Uterus (tissue), 2 donors: ENCODE measurements at regions not wholly inside any gene's neighbourhood (a gene's known extent, or its start where the extent isn't known, plus 50 kb on each side); places are given as distances from the start of the nearest gene placed in this dataset.

ENCODE experiments used
- POLR2A ChIP-seq, 2 donors: fragments of 450-650 bp; IDR thresholded peaks; one replicate each; pipeline ENCODE4 v1.6.1; 2016; ENCODE audit warnings: antibody characterized with exemption in 2 of 2, mild to moderate bottlenecking in 1 of 2, moderate library complexity in 1 of 2
- TF ChIP-seq, protein P1 (sequence below), 4 experiments: fragments of 200-600 bp in 2 of 4; fragments of 450-650 bp in 2 of 4; sonication (generic) in 2 of 4; IDR thresholded peaks; one replicate each; pipeline ENCODE4 v1.5.1; 2016 to 2019; ENCODE audit warnings: antibody characterized with exemption in 4 of 4, mild to moderate bottlenecking in 2 of 4, moderate library complexity in 1 of 4

DNA sequence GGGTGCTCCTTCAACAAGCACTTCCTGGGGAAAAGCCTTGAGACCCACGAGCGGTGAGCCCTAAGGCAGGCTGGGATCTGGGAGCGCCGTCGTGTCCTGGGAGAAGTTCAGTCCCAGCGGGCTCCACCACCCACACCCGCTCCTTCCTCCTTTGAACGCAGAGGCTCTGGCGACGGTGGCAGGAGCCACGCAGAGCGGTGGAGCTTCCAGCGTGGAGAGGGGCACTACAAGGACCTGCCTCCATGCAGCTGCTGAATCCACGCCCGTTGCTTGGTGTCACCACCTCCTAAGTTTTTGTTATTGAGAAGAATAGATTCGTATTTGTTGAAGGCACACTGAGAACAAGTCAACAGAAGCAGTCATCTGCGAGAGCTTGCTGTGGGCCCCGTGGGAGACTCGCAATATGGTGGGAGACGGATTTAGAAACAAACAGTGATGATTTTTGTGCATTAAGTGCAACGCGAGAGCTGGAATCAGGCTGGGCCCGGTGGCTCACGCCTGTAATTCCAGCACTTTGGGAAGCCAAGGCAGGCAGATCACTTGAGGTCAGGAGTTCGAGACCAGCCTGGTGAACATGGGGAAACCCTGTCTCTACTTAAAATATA lies 60.1 kb upstream of the SDK1 start:
- TF ChIP-seq, protein P1, sequence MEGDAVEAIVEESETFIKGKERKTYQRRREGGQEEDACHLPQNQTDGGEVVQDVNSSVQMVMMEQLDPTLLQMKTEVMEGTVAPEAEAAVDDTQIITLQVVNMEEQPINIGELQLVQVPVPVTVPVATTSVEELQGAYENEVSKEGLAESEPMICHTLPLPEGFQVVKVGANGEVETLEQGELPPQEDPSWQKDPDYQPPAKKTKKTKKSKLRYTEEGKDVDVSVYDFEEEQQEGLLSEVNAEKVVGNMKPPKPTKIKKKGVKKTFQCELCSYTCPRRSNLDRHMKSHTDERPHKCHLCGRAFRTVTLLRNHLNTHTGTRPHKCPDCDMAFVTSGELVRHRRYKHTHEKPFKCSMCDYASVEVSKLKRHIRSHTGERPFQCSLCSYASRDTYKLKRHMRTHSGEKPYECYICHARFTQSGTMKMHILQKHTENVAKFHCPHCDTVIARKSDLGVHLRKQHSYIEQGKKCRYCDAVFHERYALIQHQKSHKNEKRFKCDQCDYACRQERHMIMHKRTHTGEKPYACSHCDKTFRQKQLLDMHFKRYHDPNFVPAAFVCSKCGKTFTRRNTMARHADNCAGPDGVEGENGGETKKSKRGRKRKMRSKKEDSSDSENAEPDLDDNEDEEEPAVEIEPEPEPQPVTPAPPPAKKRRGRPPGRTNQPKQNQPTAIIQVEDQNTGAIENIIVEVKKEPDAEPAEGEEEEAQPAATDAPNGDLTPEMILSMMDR (IDR thresholded peaks at IDR 0.05), result no peak
- TF ChIP-seq POLR2A (IDR thresholded peaks at IDR 0.05), result no peak
